OCI-LY1 (cell line): ENCODE measurements at regions not wholly inside any gene's neighbourhood (a gene's known extent, or its start where the extent isn't known, plus 50 kb on each side); places are given as distances from the start of the nearest gene placed in this dataset.

Source experiments
- H2AFZ ChIP-seq: fragments of 200-600 bp; sonication (generic), shearing (Covaris generic); 2 replicates; pipeline ENCODE4 v1.6.0; 2014; ENCODE audit warnings: antibody characterized with exemption, mild to moderate bottlenecking, low read length
- H3F3A ChIP-seq: fragments of 200-600 bp; sonication (generic), shearing (Covaris generic); 2 replicates; pipeline ENCODE4 v1.6.0; 2014; ENCODE audit warnings: mild to moderate bottlenecking, antibody characterized with exemption, low read length, moderate library complexity; ENCODE audit not compliant: insufficient read depth
- H3K27ac ChIP-seq: fragments of 200-600 bp; sonication (generic); 2 replicates; pipeline ENCODE4 v1.5.1; 2014; ENCODE audit warnings: low read length, mixed run types, mild to moderate bottlenecking, low read depth; ENCODE audit not compliant: poor library complexity, severe bottlenecking
- H3K27me3 ChIP-seq: fragments of 200-600 bp; sonication (generic); 2 replicates; pipeline ENCODE4 v1.6.0; 2014; ENCODE audit warnings: antibody characterized with exemption, mild to moderate bottlenecking, low read length, moderate library complexity; ENCODE audit not compliant: insufficient read depth
- H3K36me3 ChIP-seq: fragments of 200-600 bp; sonication (generic); 2 replicates; pipeline ENCODE4 v1.6.1; 2014; ENCODE audit warnings: mild to moderate bottlenecking, antibody characterized with exemption, low read length, moderate library complexity, mixed read lengths; ENCODE audit not compliant: insufficient read depth
- H3K4me1 ChIP-seq: fragments of 200-600 bp; sonication (generic); 2 replicates; pipeline ENCODE4 v1.5.1; 2014; ENCODE audit warnings: mild to moderate bottlenecking, low read length, moderate library complexity; ENCODE audit not compliant: insufficient read depth, severe bottlenecking
- H3K4me2 ChIP-seq: fragments of 200-600 bp; sonication (generic), shearing (Covaris generic); 2 replicates; pipeline ENCODE4 v1.6.1; 2014; ENCODE audit warnings: low read length
- H3K4me3 ChIP-seq: fragments of 200-600 bp; sonication (generic); 2 replicates; pipeline ENCODE4 v1.5.1; 2014; ENCODE audit warnings: low read length, low read depth, mild to moderate bottlenecking, mixed read lengths; ENCODE audit not compliant: poor library complexity, severe bottlenecking
- H3K79me2 ChIP-seq: fragments of 200-600 bp; shearing (Covaris generic); 2 replicates; pipeline ENCODE4 v1.6.1; 2016; ENCODE audit warnings: mixed run types, low read length, mixed read lengths; ENCODE audit not compliant: insufficient read depth
- H3K9ac ChIP-seq: fragments of 200-600 bp; sonication (generic), shearing (Covaris generic); 2 replicates; pipeline ENCODE4 v1.6.1; 2014; ENCODE audit warnings: mild to moderate bottlenecking, low read length, mixed read lengths
- H3K9me2 ChIP-seq: fragments of 200-600 bp; sonication (generic), shearing (Covaris generic); 2 replicates; pipeline ENCODE4 v1.6.1; 2014; ENCODE audit warnings: low read depth, mild to moderate bottlenecking, low read length, mixed read lengths
- H3K9me3 ChIP-seq: fragments of 200-600 bp; shearing (Covaris generic); 2 replicates; pipeline ENCODE4 v1.6.1; 2014; ENCODE audit warnings: low read length, mixed read lengths
- H4K20me1 ChIP-seq: fragments of 200-600 bp; sonication (generic), shearing (Covaris generic); 2 replicates; pipeline ENCODE4 v1.6.0; 2016; ENCODE audit warnings: mild to moderate bottlenecking, low read length; ENCODE audit not compliant: insufficient read depth
- EZH2 ChIP-seq: fragments of 200-600 bp; sonication (generic), shearing (Covaris generic); IDR thresholded peaks from 2 replicates; pipeline ENCODE4 v1.8.0; 2017; ENCODE audit warnings: borderline replicate concordance, mixed run types, mild to moderate bottlenecking, antibody characterized with exemption, low read length, moderate library complexity, mixed read lengths
- TF ChIP-seq, protein P1 (sequence below): fragments of 200-600 bp; sonication (generic), shearing (Covaris generic); IDR thresholded peaks from 2 replicates; pipeline ENCODE4 v1.5.1; 2017; ENCODE audit warnings: mild to moderate bottlenecking, antibody characterized with exemption, low read length, moderate library complexity, mixed read lengths

- Histone ChIP-seq H3K4me3 (no peak overlapping the region), H3K27me3 (no peaks in the 10 kb centered on the region), H4K20me1 (no peaks in the 10 kb centered on the region), H3F3A (no peaks in the 10 kb centered on the region), H3K27ac (no peak overlapping the region), H3K9me3 (no peaks in the 10 kb centered on the region), H3K4me1 (no peaks in the 10 kb centered on the region), H2AFZ (no peak overlapping the region), H3K4me2 (no peak overlapping the region), H3K9ac (no peak overlapping the region), H3K79me2 (no peaks in the 10 kb centered on the region), H3K36me3 (no peaks in the 10 kb centered on the region), H3K9me2 (no peaks in the 10 kb centered on the region)
- no peak for TF ChIP-seq EZH2
- TF ChIP-seq, protein P1, sequence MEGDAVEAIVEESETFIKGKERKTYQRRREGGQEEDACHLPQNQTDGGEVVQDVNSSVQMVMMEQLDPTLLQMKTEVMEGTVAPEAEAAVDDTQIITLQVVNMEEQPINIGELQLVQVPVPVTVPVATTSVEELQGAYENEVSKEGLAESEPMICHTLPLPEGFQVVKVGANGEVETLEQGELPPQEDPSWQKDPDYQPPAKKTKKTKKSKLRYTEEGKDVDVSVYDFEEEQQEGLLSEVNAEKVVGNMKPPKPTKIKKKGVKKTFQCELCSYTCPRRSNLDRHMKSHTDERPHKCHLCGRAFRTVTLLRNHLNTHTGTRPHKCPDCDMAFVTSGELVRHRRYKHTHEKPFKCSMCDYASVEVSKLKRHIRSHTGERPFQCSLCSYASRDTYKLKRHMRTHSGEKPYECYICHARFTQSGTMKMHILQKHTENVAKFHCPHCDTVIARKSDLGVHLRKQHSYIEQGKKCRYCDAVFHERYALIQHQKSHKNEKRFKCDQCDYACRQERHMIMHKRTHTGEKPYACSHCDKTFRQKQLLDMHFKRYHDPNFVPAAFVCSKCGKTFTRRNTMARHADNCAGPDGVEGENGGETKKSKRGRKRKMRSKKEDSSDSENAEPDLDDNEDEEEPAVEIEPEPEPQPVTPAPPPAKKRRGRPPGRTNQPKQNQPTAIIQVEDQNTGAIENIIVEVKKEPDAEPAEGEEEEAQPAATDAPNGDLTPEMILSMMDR, result no peak
These were observed 116.8 kb upstream of the PKDCC start for GRCh38 chr2:41930807-41931566.

DNA sequence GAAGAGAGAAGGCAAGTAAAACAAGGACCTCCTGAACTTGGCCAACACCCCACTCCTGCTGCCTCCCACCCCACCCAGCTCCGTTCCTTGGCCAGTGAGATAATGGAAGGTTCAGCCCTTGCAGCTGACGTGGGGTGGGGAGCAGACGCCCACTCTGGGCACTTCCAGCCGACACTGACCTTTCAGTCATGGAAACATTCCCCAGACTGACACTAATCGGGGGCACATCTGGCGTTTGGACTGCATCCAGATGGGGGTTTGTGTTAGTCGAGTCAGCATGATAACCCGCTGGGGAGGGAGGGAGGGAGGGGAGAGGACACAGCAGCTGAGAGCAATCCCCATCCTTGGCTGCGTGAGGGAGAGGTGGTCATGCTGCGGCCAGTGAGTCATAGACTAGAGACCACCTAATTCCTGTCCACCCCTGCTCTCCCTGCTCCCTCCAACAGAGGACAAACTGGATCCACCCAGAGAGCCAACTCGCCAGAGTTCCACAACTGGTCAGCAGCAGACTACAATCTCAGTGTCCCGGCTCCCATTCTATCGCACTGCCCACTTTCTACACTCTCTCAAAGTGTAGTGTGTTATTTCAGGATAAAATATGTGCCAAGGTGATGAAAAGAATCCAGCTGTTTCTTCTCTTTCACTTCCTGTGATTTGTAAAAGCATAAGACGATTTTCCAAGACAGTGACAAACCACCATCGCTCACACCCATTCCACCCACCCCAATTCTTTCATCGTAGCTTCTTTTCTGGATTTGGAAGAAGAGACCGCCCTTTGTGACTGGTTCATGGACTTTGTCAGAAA, 115.4 kb upstream of the PKDCC start:
- Histone ChIP-seq H3K27ac (no peak overlapping the region), H3K4me3 (no peak overlapping the region), H3K4me1 (no peaks in the 10 kb centered on the region)

GRCh38 chr2:41933046-41933420, 114.8 kb upstream of the PKDCC start:
- H3K27ac ChIP-seq, result no peak overlapping the region
- H3K27me3 ChIP-seq, result no peaks in the 10 kb centered on the region
- H3K4me3 ChIP-seq, result no peak overlapping the region
- no peak overlapping the region for H2AFZ ChIP-seq
- H3K4me1 ChIP-seq, result no peaks in the 10 kb centered on the region
- H3K9me3 ChIP-seq, result no peaks in the 10 kb centered on the region
- no peak overlapping the region for H3K9ac ChIP-seq
- H3K36me3 ChIP-seq, result no peaks in the 10 kb centered on the region
- no peak overlapping the region for H3K4me2 ChIP-seq
- H3K79me2 ChIP-seq, result no peaks in the 10 kb centered on the region
- no peaks in the 10 kb centered on the region for H3K9me2 ChIP-seq
- H4K20me1 ChIP-seq, result no peaks in the 10 kb centered on the region
- H3F3A ChIP-seq, result no peaks in the 10 kb centered on the region
- TF ChIP-seq EZH2, result no peak
- TF ChIP-seq, protein P1, result no peak

More for the DNA sequence above, 115.4 kb upstream of the PKDCC start:
- Histone ChIP-seq H3K9me3 (no peaks in the 10 kb centered on the region), H3K27me3 (no peaks in the 10 kb centered on the region), H3F3A (no peaks in the 10 kb centered on the region), H4K20me1 (no peaks in the 10 kb centered on the region), H3K36me3 (no peaks in the 10 kb centered on the region), H2AFZ (no peak overlapping the region), H3K79me2 (no peaks in the 10 kb centered on the region), H3K9me2 (no peaks in the 10 kb centered on the region), H3K9ac (no peak overlapping the region), H3K4me2 (no peak overlapping the region)
- TF ChIP-seq EZH2, result no peak
- TF ChIP-seq, protein P1, result no peak
